ENCODE measurements at regions not wholly inside any gene's neighbourhood (a gene's known extent, or its start where the extent isn't known, plus 50 kb on each side); places are given as distances from the start of the nearest gene placed in this dataset.
"Not testable (repeated sequence)": the region's sequence is repeated elsewhere in the genome, so short reads cannot be mapped to it uniquely, and the experiment has no call there.

DNA sequence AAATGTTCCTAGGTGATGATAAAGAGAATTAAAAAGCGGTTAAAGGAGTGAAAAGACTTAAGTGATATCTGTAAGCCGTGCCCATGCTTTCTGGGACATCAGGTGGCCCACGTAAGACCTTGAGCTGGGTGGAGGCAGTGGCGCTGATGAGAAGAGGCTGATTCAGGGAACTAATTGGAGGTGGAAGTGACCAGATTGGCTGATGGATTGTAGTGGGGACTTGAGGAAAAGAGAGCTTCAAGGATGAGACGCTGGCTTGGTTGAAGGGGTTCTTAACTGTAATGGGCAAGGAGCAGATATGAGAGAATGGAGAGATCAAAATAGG is 69.1 kb upstream of the EP300 start:
- H3K9ac ChIP-seq (ENCODE audit: low read depth in 1 of 3, low read length in 3 of 3): no peak overlapping the region
- no peak overlapping the region for H3K4me3 ChIP-seq (ENCODE audit: low read length in 3 of 3)

GRCh38 chr22:41028841-41029240 is 63.6 kb upstream of the EP300 start:
- no peak overlapping the region for H3K27ac ChIP-seq (ENCODE audit: low read depth, low read length)
- no peaks in the 10 kb centered on the region for H3K36me3 ChIP-seq (ENCODE audit: control insufficient read depth in 3 of 3, insufficient read depth in 3 of 3, low read length in 3 of 3)
- H3K27me3 ChIP-seq (ENCODE audit: control insufficient read depth in 3 of 3, insufficient read depth in 3 of 3, low read length in 3 of 3): no peaks in the 10 kb centered on the region
- no peaks in the 10 kb centered on the region for H3K9me3 ChIP-seq (ENCODE audit: control insufficient read depth in 3 of 3, low read length in 3 of 3)
- no peak overlapping the region for H3K9ac ChIP-seq (ENCODE audit: low read depth in 1 of 3, low read length in 3 of 3)
- H3K4me1 ChIP-seq (ENCODE audit: control insufficient read depth in 3 of 3, insufficient read depth in 3 of 3, low read length in 3 of 3): no peaks in the 10 kb centered on the region
- no peak overlapping the region for H3K4me3 ChIP-seq (ENCODE audit: low read length in 3 of 3)

More for the DNA sequence above, 69.1 kb upstream of the EP300 start:
- peak overlapping the region; percentile 93 for H3K27ac ChIP-seq (ENCODE audit: low read depth, low read length)
- H3K4me1 ChIP-seq (ENCODE audit: control insufficient read depth in 3 of 3, insufficient read depth in 3 of 3, low read length in 3 of 3): peaks cover 9 to 10% (median 9%) of the 10 kb centered on the region in 3 donors
- H3K9me3 ChIP-seq (ENCODE audit: control insufficient read depth in 3 of 3, low read length in 3 of 3): no peaks in the 10 kb centered on the region
- no peaks in the 10 kb centered on the region for H3K27me3 ChIP-seq (ENCODE audit: control insufficient read depth in 3 of 3, insufficient read depth in 3 of 3, low read length in 3 of 3)
- H3K36me3 ChIP-seq (ENCODE audit: control insufficient read depth in 3 of 3, insufficient read depth in 3 of 3, low read length in 3 of 3): no peaks in the 10 kb centered on the region

DNA sequence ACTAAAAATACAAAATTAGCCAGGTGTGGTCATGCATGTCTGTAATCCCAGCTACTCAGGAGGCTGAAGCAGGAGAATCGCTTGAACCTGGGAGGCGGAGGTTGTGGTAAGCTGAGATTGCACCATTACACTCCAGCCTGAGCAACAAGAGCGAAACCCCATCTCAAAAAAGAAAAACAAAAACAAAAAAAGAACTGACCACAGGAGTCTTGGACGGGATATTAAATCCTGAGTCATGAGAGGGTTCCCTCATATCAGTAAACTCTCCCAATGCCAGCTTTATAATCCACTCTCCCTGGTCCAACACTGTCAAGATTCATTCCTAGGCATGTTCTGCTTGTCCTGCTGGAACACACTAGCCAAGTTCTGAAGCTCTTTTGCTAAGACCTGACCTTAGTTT is 61.5 kb upstream of the EP300 start:
- no peak overlapping the region for H3K4me3 ChIP-seq (ENCODE audit: low read length in 3 of 3)
- H3K9me3 ChIP-seq (ENCODE audit: control insufficient read depth in 3 of 3, low read length in 3 of 3): no peaks in the 10 kb centered on the region
- H3K9ac ChIP-seq (ENCODE audit: low read depth in 1 of 3, low read length in 3 of 3): no peak overlapping the region
- no peak overlapping the region for H3K27ac ChIP-seq (ENCODE audit: low read depth, low read length)
- H3K36me3 ChIP-seq (ENCODE audit: control insufficient read depth in 3 of 3, insufficient read depth in 3 of 3, low read length in 3 of 3): no peaks in the 10 kb centered on the region
- H3K27me3 ChIP-seq (ENCODE audit: control insufficient read depth in 3 of 3, insufficient read depth in 3 of 3, low read length in 3 of 3): no peaks in the 10 kb centered on the region
- H3K4me1 ChIP-seq (ENCODE audit: control insufficient read depth in 3 of 3, insufficient read depth in 3 of 3, low read length in 3 of 3): no peaks in the 10 kb centered on the region

- H3K9ac ChIP-seq (ENCODE audit: low read depth in 1 of 3, low read length in 3 of 3): no peak overlapping the region
- no peaks in the 10 kb centered on the region for H3K36me3 ChIP-seq (ENCODE audit: control insufficient read depth in 3 of 3, insufficient read depth in 3 of 3, low read length in 3 of 3)
- H3K4me3 ChIP-seq (ENCODE audit: low read length in 3 of 3): no peak overlapping the region
- H3K27ac ChIP-seq (ENCODE audit: low read depth, low read length): no peak overlapping the region
- no peaks in the 10 kb centered on the region for H3K9me3 ChIP-seq (ENCODE audit: control insufficient read depth in 3 of 3, low read length in 3 of 3)
- peaks cover 0 to 2% (median 0%) of the 10 kb centered on the region in 3 donors for H3K27me3 ChIP-seq (ENCODE audit: control insufficient read depth in 3 of 3, insufficient read depth in 3 of 3, low read length in 3 of 3)
- H3K4me1 ChIP-seq (ENCODE audit: control insufficient read depth in 3 of 3, insufficient read depth in 3 of 3, low read length in 3 of 3): no peaks in the 10 kb centered on the region
Measured at GRCh38 chr22:41034706-41035105, 57.7 kb upstream of the EP300 start.

DNA sequence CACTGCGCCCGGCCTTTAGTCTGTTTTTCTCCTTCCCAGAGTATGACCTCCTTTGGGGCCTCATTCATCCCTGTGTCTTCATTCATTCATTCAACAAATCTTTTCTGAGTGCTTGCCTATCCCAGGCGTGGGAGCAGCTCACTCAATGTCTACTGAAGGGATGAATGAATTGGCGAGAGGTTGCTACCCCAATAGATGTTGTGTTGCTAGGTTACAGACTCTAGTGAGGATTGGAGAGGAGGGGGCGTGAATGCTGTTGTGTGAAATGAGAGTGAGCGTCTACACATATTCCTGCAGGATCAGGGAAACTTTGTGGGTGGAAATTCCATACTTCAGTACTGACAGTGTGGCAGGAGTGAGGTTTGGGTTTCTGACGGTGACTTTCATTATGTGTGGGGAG is 55.5 kb upstream of the EP300 start:
- H3K36me3 ChIP-seq (ENCODE audit: control insufficient read depth in 3 of 3, insufficient read depth in 3 of 3, low read length in 3 of 3): no peaks in the 10 kb centered on the region
- H3K4me3 ChIP-seq (ENCODE audit: low read length in 3 of 3): no peak overlapping the region
- H3K27ac ChIP-seq (ENCODE audit: low read depth, low read length): no peak overlapping the region
- H3K9ac ChIP-seq (ENCODE audit: low read depth in 1 of 3, low read length in 3 of 3): no peak overlapping the region
- no peaks in the 10 kb centered on the region for H3K9me3 ChIP-seq (ENCODE audit: control insufficient read depth in 3 of 3, low read length in 3 of 3)
- peaks cover 0 to 2% (median 0%) of the 10 kb centered on the region in 3 donors for H3K27me3 ChIP-seq (ENCODE audit: control insufficient read depth in 3 of 3, insufficient read depth in 3 of 3, low read length in 3 of 3)
- H3K4me1 ChIP-seq (ENCODE audit: control insufficient read depth in 3 of 3, insufficient read depth in 3 of 3, low read length in 3 of 3): no peaks in the 10 kb centered on the region

DNA sequence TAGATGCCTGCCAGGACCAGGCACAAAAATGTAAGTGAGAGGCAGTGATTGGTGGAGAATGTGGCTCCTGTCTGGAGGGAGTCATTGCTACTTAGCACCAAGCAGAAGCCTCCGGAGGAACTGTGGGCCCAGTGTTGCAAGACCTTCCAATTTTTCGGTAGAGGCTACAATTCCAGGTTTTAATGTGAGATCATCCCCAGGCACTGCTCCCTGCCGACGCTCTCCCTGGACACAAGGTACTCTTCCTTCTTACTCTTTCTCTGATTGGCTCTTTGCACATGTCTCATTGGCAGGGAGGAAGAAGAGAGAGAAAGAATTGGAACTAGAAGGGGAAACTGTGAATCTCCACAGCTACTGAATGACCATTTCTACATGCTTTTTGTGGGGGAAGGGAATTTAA is 53.7 kb upstream of the EP300 start:
- Histone ChIP-seq H3K4me3 (ENCODE audit: low read length in 3 of 3) (no peak overlapping the region), H3K9ac (ENCODE audit: low read depth in 1 of 3, low read length in 3 of 3) (no peak overlapping the region), H3K27me3 (ENCODE audit: control insufficient read depth in 3 of 3, insufficient read depth in 3 of 3, low read length in 3 of 3) (peaks cover 0 to 2% (median 0%) of the 10 kb centered on the region in 3 donors), H3K36me3 (ENCODE audit: control insufficient read depth in 3 of 3, insufficient read depth in 3 of 3, low read length in 3 of 3) (no peaks in the 10 kb centered on the region), H3K9me3 (ENCODE audit: control insufficient read depth in 3 of 3, low read length in 3 of 3) (no peaks in the 10 kb centered on the region), H3K27ac (ENCODE audit: low read depth, low read length) (no peak overlapping the region), H3K4me1 (ENCODE audit: control insufficient read depth in 3 of 3, insufficient read depth in 3 of 3, low read length in 3 of 3) (no peaks in the 10 kb centered on the region)

- not testable (repeated sequence) for H3K4me3 ChIP-seq (ENCODE audit: low read length in 3 of 3); H3K36me3 ChIP-seq (ENCODE audit: control insufficient read depth in 3 of 3, insufficient read depth in 3 of 3, low read length in 3 of 3); H3K4me1 ChIP-seq (ENCODE audit: control insufficient read depth in 3 of 3, insufficient read depth in 3 of 3, low read length in 3 of 3); H3K27ac ChIP-seq (ENCODE audit: low read depth, low read length); H3K9me3 ChIP-seq (ENCODE audit: control insufficient read depth in 3 of 3, low read length in 3 of 3); H3K9ac ChIP-seq (ENCODE audit: low read depth in 1 of 3, low read length in 3 of 3); H3K27me3 ChIP-seq (ENCODE audit: control insufficient read depth in 3 of 3, insufficient read depth in 3 of 3, low read length in 3 of 3)
Measured at GRCh38 chr22:41039641-41040040, 52.8 kb upstream of the EP300 start.

- Histone ChIP-seq H3K27me3 (ENCODE audit: control insufficient read depth in 3 of 3, insufficient read depth in 3 of 3, low read length in 3 of 3) (peaks cover 0 to 2% (median 0%) of the 10 kb centered on the region in 3 donors), H3K9me3 (ENCODE audit: control insufficient read depth in 3 of 3, low read length in 3 of 3) (no peaks in the 10 kb centered on the region), H3K36me3 (ENCODE audit: control insufficient read depth in 3 of 3, insufficient read depth in 3 of 3, low read length in 3 of 3) (no peaks in the 10 kb centered on the region), H3K4me3 (ENCODE audit: low read length in 3 of 3) (no peak overlapping the region), H3K4me1 (ENCODE audit: control insufficient read depth in 3 of 3, insufficient read depth in 3 of 3, low read length in 3 of 3) (no peaks in the 10 kb centered on the region), H3K27ac (ENCODE audit: low read depth, low read length) (no peak overlapping the region), H3K9ac (ENCODE audit: low read depth in 1 of 3, low read length in 3 of 3) (no peak overlapping the region)
Measured at GRCh38 chr22:41040483-41040882, 51.9 kb upstream of the EP300 start.

- Histone ChIP-seq H3K27me3 (ENCODE audit: control insufficient read depth in 3 of 3, insufficient read depth in 3 of 3, low read length in 3 of 3) (peaks cover 0 to 2% (median 0%) of the 10 kb centered on the region in 3 donors), H3K9ac (ENCODE audit: low read depth in 1 of 3, low read length in 3 of 3) (no peak overlapping the region), H3K9me3 (ENCODE audit: control insufficient read depth in 3 of 3, low read length in 3 of 3) (no peaks in the 10 kb centered on the region), H3K27ac (ENCODE audit: low read depth, low read length) (no peak overlapping the region), H3K4me3 (ENCODE audit: low read length in 3 of 3) (no peak overlapping the region), H3K4me1 (ENCODE audit: control insufficient read depth in 3 of 3, insufficient read depth in 3 of 3, low read length in 3 of 3) (no peaks in the 10 kb centered on the region), H3K36me3 (ENCODE audit: control insufficient read depth in 3 of 3, insufficient read depth in 3 of 3, low read length in 3 of 3) (no peaks in the 10 kb centered on the region)
Measured at GRCh38 chr22:41041532-41041931, 50.9 kb upstream of the EP300 start.
